H1 (cell line): ENCODE measurements at regions not wholly inside any gene's neighbourhood (a gene's known extent, or its start where the extent isn't known, plus 50 kb on each side); places are given as distances from the start of the nearest gene placed in this dataset.

Experiments used
- CTCF ChIA-PET: fragments of 300-600 bp; sonication (Branson Sonifier 250); formaldehyde crosslinking; loops from one replicate; lab custom pipeline; 2021; ENCODE audit not compliant: partially characterized antibody; lab: Charles Lee
- POLR2A ChIA-PET: fragments of 300-600 bp; sonication (Branson Sonifier 250); formaldehyde crosslinking; loops from one replicate; lab custom pipeline; 2021; ENCODE audit warnings: inconsistent platforms; ENCODE audit not compliant: partially characterized antibody; lab: Charles Lee
- DNase-seq, 2 experiments: peaks; one replicate each; pipeline versions ENCODE4 v3.0.0 to v3.0.0-alpha.2; 2010 to 2022; ENCODE audit warnings: low spot score in 2 of 2, low read depth in 1 of 2, mixed read lengths in 1 of 2
- FAIRE-seq: peaks from 2 replicates; lab custom pipeline; 2011; peaks lifted over from hg19 to GRCh38; lab: Jason Lieb, UNC
- H2AFZ ChIP-seq: 2 replicates; pipeline ENCODE4 v1.8.1; 2012; ENCODE audit warnings: low read length, inconsistent platforms
- H2AK5ac ChIP-seq: 2 replicates; pipeline ENCODE4 v1.6.1; 2013; ENCODE audit warnings: low read depth, low read length
- H2BK120ac ChIP-seq: replicated peaks from 2 replicates; pipeline ENCODE3; 2013; ENCODE audit warnings: low read depth, low read length, inconsistent platforms
- H2BK12ac ChIP-seq: 2 replicates; pipeline ENCODE4 v1.6.1; 2013; ENCODE audit warnings: low read depth, low read length
- H2BK15ac ChIP-seq: 2 replicates; pipeline ENCODE4 v1.6.1; 2013; ENCODE audit warnings: low read length
- H2BK20ac ChIP-seq: 2 replicates; pipeline ENCODE4 v1.6.1; 2013; ENCODE audit warnings: low read length
- H2BK5ac ChIP-seq: 2 replicates; pipeline ENCODE4 v1.6.1; 2013; ENCODE audit warnings: low read depth, low read length
- H3K14ac ChIP-seq: 2 replicates; pipeline ENCODE4 v1.6.1; 2013; ENCODE audit warnings: inconsistent platforms; ENCODE audit not compliant: insufficient read length
- H3K18ac ChIP-seq: 2 replicates; pipeline ENCODE4 v1.6.1; 2013; ENCODE audit warnings: low read length; ENCODE audit errors: extremely low read depth
- H3K23ac ChIP-seq: 2 replicates; pipeline ENCODE4 v1.6.1; 2013; ENCODE audit warnings: inconsistent platforms; ENCODE audit not compliant: insufficient read length
- H3K23me2 ChIP-seq: 2 replicates; pipeline ENCODE4 v1.6.1; 2013; ENCODE audit warnings: low read depth, low read length
- H3K27ac ChIP-seq: 2 replicates; pipeline ENCODE4 v1.6.1; 2011; ENCODE audit warnings: low read depth, low read length, inconsistent platforms
- H3K27me3 ChIP-seq, 4 experiments: replicated peaks in 1 of 4; 1 replicate in 1 of 4; 2 replicates in 3 of 4; pipeline versions ENCODE4 v1.6.1 to v1.8.1; 2011 to 2013; ENCODE audit warnings: low read length in 3 of 4, mild to moderate bottlenecking in 3 of 4, inconsistent platforms in 2 of 4, mixed read lengths in 2 of 4, moderate library complexity in 1 of 4; ENCODE audit not compliant: control insufficient read depth in 3 of 4, insufficient read depth in 3 of 4; ENCODE audit errors: extremely low read depth in 1 of 4
- H3K36me3 ChIP-seq, 4 experiments: 2 replicates each; pipeline versions ENCODE4 v1.6.1 to v1.8.1; 2011 to 2013; ENCODE audit warnings: mild to moderate bottlenecking in 4 of 4, low read length in 3 of 4, moderate library complexity in 2 of 4, control low read depth in 1 of 4, inconsistent platforms in 1 of 4; ENCODE audit not compliant: insufficient read depth in 4 of 4, control insufficient read depth in 2 of 4
- H3K4ac ChIP-seq: replicated peaks from 2 replicates; pipeline ENCODE3; 2013; ENCODE audit warnings: low read length, low read depth, mixed read lengths, inconsistent platforms; ENCODE audit not compliant: insufficient read length
- H3K4me1 ChIP-seq, 4 experiments: replicated peaks in 1 of 4; 1 replicate in 1 of 4; 2 replicates in 3 of 4; pipeline versions ENCODE4 v1.6.1 to v1.8.1; 2011 to 2013; ENCODE audit warnings: low read length in 3 of 4, inconsistent platforms in 2 of 4, mixed read lengths in 1 of 4; ENCODE audit not compliant: insufficient read depth in 4 of 4, control insufficient read depth in 3 of 4
- H3K4me2 ChIP-seq, 2 experiments: 2 replicates each; pipeline versions ENCODE4 v1.6.1 to v1.8.1; 2011 to 2013; ENCODE audit warnings: low read depth in 2 of 2, low read length in 2 of 2, control low read depth in 1 of 2, inconsistent platforms in 1 of 2, mild to moderate bottlenecking in 1 of 2; ENCODE audit not compliant: insufficient read depth in 1 of 2
- H3K4me3 ChIP-seq, 4 experiments: fragments of 200-600, 300-600 bp in 1 of 4; sonication (generic), shearing (Covaris generic), sonication (Bioruptor Twin) in 1 of 4; 2 replicates each; pipeline versions ENCODE4 v1.5.1 to v1.8.1; 2011 to 2016; ENCODE audit warnings: low read length in 4 of 4, low read depth in 3 of 4, control low read depth in 2 of 4, inconsistent platforms in 2 of 4, mild to moderate bottlenecking in 2 of 4, mixed read lengths in 1 of 4, moderate library complexity in 1 of 4; ENCODE audit not compliant: insufficient read depth in 2 of 4; ENCODE audit errors: extremely low read depth in 1 of 4
- H3K56ac ChIP-seq: replicated peaks from 2 replicates; pipeline ENCODE3; 2013; ENCODE audit warnings: low read depth, mild to moderate bottlenecking, mixed read lengths, low read length, inconsistent platforms; ENCODE audit not compliant: insufficient read length
- H3K79me1 ChIP-seq: 2 replicates; pipeline ENCODE4 v1.6.1; 2013; ENCODE audit warnings: low read depth, low read length, control low read depth
- H3K79me2 ChIP-seq, 2 experiments: 2 replicates each; pipeline versions ENCODE4 v1.6.1 to v1.8.1; 2012 to 2013; ENCODE audit warnings: low read length in 2 of 2, mild to moderate bottlenecking in 2 of 2, inconsistent platforms in 1 of 2; ENCODE audit not compliant: insufficient read depth in 2 of 2, control insufficient read depth in 1 of 2
- H3K9ac ChIP-seq, 4 experiments: replicated peaks in 1 of 4; 1 replicate in 1 of 4; 2 replicates in 3 of 4; pipeline versions ENCODE4 v1.6.1 to v1.8.1; 2011 to 2013; ENCODE audit warnings: low read depth in 3 of 4, low read length in 3 of 4, control low read depth in 2 of 4, mild to moderate bottlenecking in 2 of 4, moderate library complexity in 2 of 4, inconsistent platforms in 1 of 4; ENCODE audit errors: extremely low read depth in 1 of 4
- H3K9me3 ChIP-seq, 2 experiments: 2 replicates each; pipeline versions ENCODE4 v1.6.1 to v1.8.1; 2012 to 2013; ENCODE audit warnings: mild to moderate bottlenecking in 2 of 2, moderate library complexity in 2 of 2, control low read depth in 1 of 2, inconsistent platforms in 1 of 2, low read depth in 1 of 2, low read length in 1 of 2, mixed read lengths in 1 of 2; ENCODE audit not compliant: insufficient read depth in 2 of 2
- H4K20me1 ChIP-seq, 2 experiments: replicated peaks in 1 of 2; 2 replicates each; pipeline versions ENCODE3 to v1.8.1; 2011 to 2013; ENCODE audit warnings: inconsistent platforms in 2 of 2, low read length in 2 of 2, mild to moderate bottlenecking in 1 of 2; ENCODE audit not compliant: insufficient read depth in 2 of 2, control insufficient read depth in 1 of 2
- H4K5ac ChIP-seq: 2 replicates; pipeline ENCODE4 v1.6.1; 2013; ENCODE audit warnings: low read length, low read depth, mixed read lengths, inconsistent platforms; ENCODE audit not compliant: insufficient read length
- H4K8ac ChIP-seq: 2 replicates; pipeline ENCODE4 v1.8.0; 2013; ENCODE audit warnings: mild to moderate bottlenecking, moderate library complexity, low read length, inconsistent platforms; ENCODE audit not compliant: insufficient read depth; ENCODE audit errors: extremely low read depth
- H4K91ac ChIP-seq: replicated peaks from 2 replicates; pipeline ENCODE3; 2013; ENCODE audit warnings: low read length, mixed read lengths, inconsistent platforms; ENCODE audit not compliant: insufficient read length
- BCL11A ChIP-seq, 2 experiments: IDR thresholded peaks; one replicate each; pipeline ENCODE4 v1.6.1; 2011; ENCODE audit warnings: low read depth in 2 of 2, low read length in 2 of 2, mild to moderate bottlenecking in 2 of 2
- CHD2 ChIP-seq: IDR thresholded peaks from 2 replicates; pipeline ENCODE4 v1.6.1; 2012; ENCODE audit warnings: low read length, improper control_type of control experiment
- EP300 ChIP-seq, 2 experiments: IDR thresholded peaks; 1 replicate in 1 of 2; 2 replicates in 1 of 2; pipeline ENCODE4 v1.6.1; 2011 to 2012; ENCODE audit warnings: low read depth in 2 of 2, low read length in 2 of 2, mild to moderate bottlenecking in 2 of 2, borderline replicate concordance in 1 of 2, inconsistent platforms in 1 of 2, moderate library complexity in 1 of 2
- FOSL1 ChIP-seq: IDR thresholded peaks from 2 replicates; pipeline ENCODE4 v1.6.1; 2011; ENCODE audit warnings: mild to moderate bottlenecking, low read depth, low read length, moderate library complexity; ENCODE audit not compliant: insufficient read depth
- HDAC2 ChIP-seq, 2 experiments: fragments of 300-600 bp in 1 of 2; sonication (generic) in 1 of 2; IDR thresholded peaks; 2 replicates each; pipeline ENCODE4 v1.6.1; 2011 to 2012; ENCODE audit warnings: low read depth in 2 of 2, low read length in 2 of 2, mild to moderate bottlenecking in 2 of 2, moderate library complexity in 2 of 2, borderline replicate concordance in 1 of 2, inconsistent platforms in 1 of 2
- NANOG ChIP-seq: IDR thresholded peaks from 2 replicates; pipeline ENCODE4 v1.6.1; 2011; ENCODE audit warnings: low read length, low read depth, mild to moderate bottlenecking, inconsistent platforms; ENCODE audit not compliant: insufficient read depth, poor library complexity, severe bottlenecking
- PHF8 ChIP-seq: fragments of 200-600 bp; sonication (generic); conservative IDR thresholded peaks from 2 replicates; pipeline ENCODE4 v1.7.1; 2012; ENCODE audit warnings: low read depth, mild to moderate bottlenecking, inconsistent platforms, low read length, moderate library complexity
- RXRA ChIP-seq: IDR thresholded peaks from 2 replicates; pipeline ENCODE4 v1.6.1; 2011; ENCODE audit warnings: low read depth, mild to moderate bottlenecking, low read length, moderate library complexity; ENCODE audit not compliant: insufficient read depth
- SIX5 ChIP-seq: IDR thresholded peaks from 2 replicates; pipeline ENCODE4 v1.6.1; 2011; ENCODE audit warnings: mild to moderate bottlenecking, low read depth, low read length
- SUZ12 ChIP-seq: fragments of 200-600 bp; sonication (generic); IDR thresholded peaks from 2 replicates; pipeline ENCODE4 v1.6.1; 2012; ENCODE audit warnings: mild to moderate bottlenecking, inconsistent platforms, low read length, moderate library complexity, mixed read lengths
- TBP ChIP-seq: IDR thresholded peaks from 2 replicates; pipeline ENCODE4 v1.6.1; 2011; ENCODE audit warnings: low read depth, low read length, improper control_type of control experiment
- WGBS, 2 experiments: shearing (Covaris generic) in 1 of 2; methylation state at CpG; one replicate each; pipeline versions ENCODE4 v1.1.6 to v1.1.7; 2013 to 2015; ENCODE audit warnings: low lambda C conversion rate in 2 of 2, mixed read lengths in 2 of 2, inconsistent platforms in 1 of 2, low coverage in 1 of 2, missing lambda C conversion rate in 1 of 2; ENCODE audit not compliant: insufficient replicate concordance in 2 of 2, insufficient coverage in 1 of 2, insufficient read length in 1 of 2; ENCODE audit errors: extremely low coverage in 1 of 2, missing lambda C conversion rate in 1 of 2; 5-methylcytosine and 5-hydroxymethylcytosine counted together
- TF ChIP-seq, protein P1 (sequence below): IDR thresholded peaks from 2 replicates; pipeline ENCODE4 v1.6.1; 2012; ENCODE audit warnings: inconsistent platforms

DNA sequence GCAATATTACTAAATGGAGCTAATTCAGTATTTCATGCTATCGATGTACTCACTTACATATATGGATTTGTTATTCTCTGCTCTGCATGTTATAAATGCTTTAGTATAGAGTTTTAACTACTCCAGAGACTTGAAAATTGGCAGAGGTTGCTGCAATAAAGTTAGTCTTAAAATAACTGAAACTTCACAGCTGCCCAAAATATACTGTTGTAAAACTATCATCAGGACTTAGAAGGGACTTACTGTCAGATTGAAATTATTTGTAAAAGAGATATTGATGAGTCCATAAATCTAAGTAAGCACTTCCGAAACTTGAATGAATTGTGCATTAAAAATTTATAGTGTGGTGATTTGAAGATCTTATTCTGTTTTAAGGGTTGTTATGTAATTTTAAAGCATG is 1178.2 kb upstream of the PCDH20 start:
- no peak overlapping the region for H3K4ac ChIP-seq
- H3K9ac ChIP-seq, result no peak overlapping the region
- H2BK12ac ChIP-seq, result no peak overlapping the region
- no peak overlapping the region for H3K4me3 ChIP-seq
- H3K56ac ChIP-seq, result no peak overlapping the region
- no peak overlapping the region for H4K8ac ChIP-seq
- no peaks in the 10 kb centered on the region for H3K9me3 ChIP-seq
- no peak overlapping the region for H2BK20ac ChIP-seq
- H2BK5ac ChIP-seq, result no peak overlapping the region
- no peak overlapping the region for H3K14ac ChIP-seq
- FAIRE-seq (no peak), DNase-seq (no peak)
- no peaks in the 10 kb centered on the region for H3K79me2 ChIP-seq
- no peak overlapping the region for H4K91ac ChIP-seq
- H4K20me1 ChIP-seq, result no peaks in the 10 kb centered on the region
- H3K4me2 ChIP-seq, result no peak overlapping the region
- ChIA-PET POLR2A (no interaction called here), CTCF (no interaction called here)
- H3K36me3 ChIP-seq, result no peaks in the 10 kb centered on the region
- no peak overlapping the region for H2AK5ac ChIP-seq
- H3K23me2 ChIP-seq, result no peaks in the 10 kb centered on the region
- no peaks in the 10 kb centered on the region for H3K27me3 ChIP-seq
- H2BK120ac ChIP-seq, result no peak overlapping the region
- no peak overlapping the region for H2AFZ ChIP-seq
- WGBS, 2 experiments, result 93% methylated on average over 2 of the region's 2 CpGs; no CpG with 5 or more reads in 1 of the 2 experiments
- no peak overlapping the region for H2BK15ac ChIP-seq
- H3K18ac ChIP-seq, result no peak overlapping the region
- no peak overlapping the region for H3K23ac ChIP-seq
- peaks cover 0 to 2% (median 0%) of the 10 kb centered on the region in 4 experiments; a peak in 1 of 7 replicates for H3K4me1 ChIP-seq
- no peak overlapping the region for H4K5ac ChIP-seq
- H3K27ac ChIP-seq, result no peak overlapping the region
- H3K79me1 ChIP-seq, result no peaks in the 10 kb centered on the region
- TF ChIP-seq CHD2, result no peak
- no peak for TF ChIP-seq SUZ12
- TF ChIP-seq TBP, result no peak
- TF ChIP-seq HDAC2 (IDR thresholded peaks at IDR 0.05; ENCODE audit: borderline replicate concordance in 1 of 2, low read depth in 2 of 2, low read length in 2 of 2), result no peak
- TF ChIP-seq RXRA, result no peak
- TF ChIP-seq PHF8, result no peak
- TF ChIP-seq NANOG, result no peak
- TF ChIP-seq, protein P1, sequence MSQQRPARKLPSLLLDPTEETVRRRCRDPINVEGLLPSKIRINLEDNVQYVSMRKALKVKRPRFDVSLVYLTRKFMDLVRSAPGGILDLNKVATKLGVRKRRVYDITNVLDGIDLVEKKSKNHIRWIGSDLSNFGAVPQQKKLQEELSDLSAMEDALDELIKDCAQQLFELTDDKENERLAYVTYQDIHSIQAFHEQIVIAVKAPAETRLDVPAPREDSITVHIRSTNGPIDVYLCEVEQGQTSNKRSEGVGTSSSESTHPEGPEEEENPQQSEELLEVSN, result no peak
- TF ChIP-seq EP300 (IDR thresholded peaks at IDR 0.05; ENCODE audit: borderline replicate concordance in 1 of 2, low read depth in 2 of 2, low read length in 2 of 2), result no peak
- no peak for TF ChIP-seq FOSL1
- TF ChIP-seq SIX5, result no peak
- no peak for TF ChIP-seq BCL11A (IDR thresholded peaks at IDR 0.05; ENCODE audit: low read depth in 2 of 2, low read length in 2 of 2)
